B cell (primary cell): ENCODE measurements at regions not wholly inside any gene's neighbourhood (a gene's known extent, or its start where the extent isn't known, plus 50 kb on each side); places are given as distances from the start of the nearest gene placed in this dataset.

ENCODE experiments used
- ATAC-seq: fragments of 200-7000 bp; cut with Tn5 transposase; one replicate; pipeline ENCODE4 v1.10.0; 2021; ENCODE audit warnings: low read depth, mild to moderate bottlenecking, moderate number of reproducible peaks, moderate library complexity
- CTCF ChIA-PET: fragments of 350-600 bp; sonication (Branson Sonifier 250); formaldehyde crosslinking; loops from one replicate; lab custom pipeline; 2021; ENCODE audit warnings: antibody characterized with exemption, inconsistent platforms; lab: Charles Lee
- POLR2A ChIA-PET: fragments of 350-600 bp; sonication (Branson Sonifier 250); formaldehyde crosslinking; loops from one replicate; lab custom pipeline; 2021; ENCODE audit warnings: antibody characterized with exemption; lab: Charles Lee
- DNase-seq: peaks from one replicate; pipeline ENCODE4 v3.0.0; 2013
- H2AFZ ChIP-seq: 2 replicates; pipeline ENCODE4 v1.6.1; 2012; ENCODE audit warnings: mild to moderate bottlenecking, low read depth, low read length; ENCODE audit not compliant: insufficient read depth, poor library complexity, severe bottlenecking
- H3K27ac ChIP-seq, 2 donors: 1 replicate in 1 of 2; 2 replicates in 1 of 2; pipeline ENCODE4 v1.5.1; 2012 to 2013; ENCODE audit warnings: low read length in 2 of 2, mild to moderate bottlenecking in 2 of 2, moderate library complexity in 1 of 2
- H3K27me3 ChIP-seq, 4 experiments: fragments of 200-600 bp in 1 of 4; sonication (generic) in 1 of 4; replicated peaks in 1 of 4; 1 replicate in 2 of 4; 2 replicates in 2 of 4; pipeline versions ENCODE4 v1.6.1 to v1.7.0; 2013 to 2016; ENCODE audit warnings: low read length in 3 of 4, mild to moderate bottlenecking in 2 of 4, mixed read lengths in 1 of 4, moderate library complexity in 1 of 4; ENCODE audit not compliant: insufficient read depth in 4 of 4, control insufficient read depth in 3 of 4; ENCODE audit errors: control extremely low read depth in 1 of 4
- H3K36me3 ChIP-seq, 2 experiments: replicated peaks in 1 of 2; 1 replicate in 1 of 2; 2 replicates in 1 of 2; pipeline versions ENCODE4 v1.6.1 to v1.7.1; 2013; ENCODE audit warnings: low read length in 1 of 2; ENCODE audit not compliant: insufficient read depth in 2 of 2, control insufficient read depth in 1 of 2; ENCODE audit errors: control extremely low read depth in 1 of 2, extremely low read depth in 1 of 2
- H3K4me1 ChIP-seq, 2 donors: fragments of 200-600 bp in 1 of 2; sonication (generic) in 1 of 2; 1 replicate in 1 of 2; 2 replicates in 1 of 2; pipeline versions ENCODE4 v1.5.1 to v1.6.1; 2013 to 2017; ENCODE audit warnings: low read length in 2 of 2; ENCODE audit not compliant: control insufficient read depth in 2 of 2, insufficient read depth in 2 of 2
- H3K4me2 ChIP-seq: replicated peaks from 2 replicates; pipeline ENCODE3; 2012; ENCODE audit warnings: mild to moderate bottlenecking, low read depth, low read length; ENCODE audit not compliant: poor library complexity, severe bottlenecking
- H3K4me3 ChIP-seq, 5 experiments: fragments of 200-600 bp in 1 of 5; sonication (generic) in 1 of 5; 1 replicate in 3 of 5; 2 replicates in 2 of 5; pipeline versions ENCODE4 v1.5.1 to v1.7.0; 2011 to 2016; ENCODE audit warnings: low read length in 4 of 5, mild to moderate bottlenecking in 4 of 5, low read depth in 2 of 5, control low read depth in 1 of 5, moderate library complexity in 1 of 5; ENCODE audit not compliant: insufficient read depth in 1 of 5; ENCODE audit errors: control extremely low read depth in 1 of 5, extremely low read depth in 1 of 5
- H3K79me2 ChIP-seq: fragments of 200-600 bp; sonication (generic); one replicate; pipeline ENCODE4 v1.6.0; 2016; ENCODE audit warnings: low read length; ENCODE audit not compliant: control insufficient read depth, insufficient read depth
- H3K9ac ChIP-seq: fragments of 200-600 bp; sonication (generic); 2 replicates; pipeline ENCODE4 v1.6.1; 2017; ENCODE audit warnings: mild to moderate bottlenecking, low read length, moderate library complexity
- H3K9me3 ChIP-seq, 3 donors: one replicate each; pipeline versions ENCODE4 v1.6.1 to v1.7.1; 2013; ENCODE audit warnings: low read length in 2 of 3; ENCODE audit not compliant: control insufficient read depth in 2 of 3, insufficient read depth in 1 of 3; ENCODE audit errors: control extremely low read depth in 1 of 3
- H4K20me1 ChIP-seq: 2 replicates; pipeline ENCODE4 v1.6.0; 2012; ENCODE audit warnings: mild to moderate bottlenecking, low read length; ENCODE audit not compliant: insufficient read depth, control insufficient read depth, poor library complexity, severe bottlenecking
- H3K27ac Mint-ChIP-seq: one replicate; pipeline ENCODE4 v1.8.0; 2021; ENCODE audit warnings: mixed read lengths
- H3K27me3 Mint-ChIP-seq: one replicate; pipeline ENCODE4 v1.8.0; 2021; ENCODE audit warnings: mixed read lengths
- H3K4me1 Mint-ChIP-seq: one replicate; pipeline ENCODE4 v1.8.0; 2021; ENCODE audit warnings: mixed read lengths
- H3K4me3 Mint-ChIP-seq: one replicate; pipeline ENCODE4 v1.8.0; 2021; ENCODE audit warnings: mixed read lengths
- H3K9me3 Mint-ChIP-seq: one replicate; pipeline ENCODE4 v1.8.0; 2022; ENCODE audit warnings: mixed read lengths; ENCODE audit not compliant: insufficient read depth
- CTCF ChIP-seq: fragments of 200-600 bp; IDR thresholded peaks from one replicate; pipeline ENCODE4 v1.8.0; 2022; ENCODE audit warnings: antibody characterized with exemption, mild to moderate bottlenecking
- EZH2 ChIP-seq: IDR thresholded peaks from 2 replicates; pipeline ENCODE4 v1.6.1; 2012; ENCODE audit warnings: borderline replicate concordance, low read depth, mild to moderate bottlenecking, moderate library complexity, low read length; ENCODE audit not compliant: insufficient read depth, poor library complexity, severe bottlenecking
- WGBS: methylation state at CpG from one replicate; pipeline ENCODE4 v1.1.5; 2013; ENCODE audit warnings: missing lambda C conversion rate; ENCODE audit not compliant: insufficient coverage; 5-methylcytosine and 5-hydroxymethylcytosine counted together
- intact Hi-C: fragments of 100-400 bp; cut with micrococcal nuclease; formaldehyde crosslinking; loops from one replicate; pipeline ENCODE4 v1.10.0; 2022

DNA sequence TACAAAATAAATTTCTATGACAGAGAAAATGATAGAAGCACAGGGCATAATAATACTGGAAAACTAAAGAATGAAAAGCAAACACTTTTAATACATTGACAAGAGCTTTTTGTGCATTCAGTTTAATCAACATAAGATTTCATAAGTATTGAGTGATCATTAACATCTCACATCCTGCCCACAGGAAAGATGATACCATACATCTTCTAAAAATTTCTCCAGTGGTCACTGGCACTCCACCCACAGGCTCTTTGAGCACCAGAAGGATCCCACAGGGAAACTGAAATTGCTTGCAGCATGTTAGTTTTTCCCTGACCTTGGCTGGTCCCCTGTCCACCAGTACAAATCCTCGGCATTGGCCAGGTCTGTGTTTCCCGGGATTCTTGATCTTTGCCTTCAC is 186.0 kb downstream of the CEMIP2 start:
- Histone ChIP-seq H3K9me3 (no peaks in the 10 kb centered on the region), H3K4me3 (no peak overlapping the region), H3K4me2 (no peak overlapping the region), H3K4me1 (no peaks in the 10 kb centered on the region), H3K79me2 (no peaks in the 10 kb centered on the region), H3K27me3 (no peaks in the 10 kb centered on the region), H3K9ac (no peak overlapping the region), H3K36me3 (no peaks in the 10 kb centered on the region), H4K20me1 (no peaks in the 10 kb centered on the region), H3K27ac (no peak overlapping the region), H2AFZ (no peak overlapping the region)
- ChIA-PET POLR2A (interaction anchor here (0.7 kb wide), 1 partner anchor 839 kb away, joined by 5 read pairs; no protein-coding TSS in a partner anchor), CTCF (no interaction called here)
- Mint-ChIP-seq H3K9me3 (no peaks in the 10 kb centered on the region), H3K4me3 (no peak overlapping the region), H3K27ac (no peak overlapping the region), H3K4me1 (no peaks in the 10 kb centered on the region), H3K27me3 (peaks cover 9% of the 10 kb centered on the region)
- no CpG with 5 or more reads among the region's 2 CpGs for WGBS
- DNase-seq, result no peak
- ATAC-seq, result no peak
- TF ChIP-seq CTCF, result no peak
- TF ChIP-seq EZH2, result no peak
- intact Hi-C loops, result no loop called here

- TF ChIP-seq EZH2, result no peak
- no peak for TF ChIP-seq CTCF
- Mint-ChIP-seq H3K27ac (no peak overlapping the region), H3K9me3 (no peaks in the 10 kb centered on the region), H3K27me3 (peaks cover 9% of the 10 kb centered on the region), H3K4me3 (no peak overlapping the region), H3K4me1 (no peaks in the 10 kb centered on the region)
- Histone ChIP-seq H3K9ac (no peak overlapping the region), H3K4me1 (no peaks in the 10 kb centered on the region), H3K36me3 (no peaks in the 10 kb centered on the region), H3K27me3 (no peaks in the 10 kb centered on the region), H4K20me1 (no peaks in the 10 kb centered on the region), H3K79me2 (no peaks in the 10 kb centered on the region), H3K9me3 (no peaks in the 10 kb centered on the region), H3K4me2 (no peak overlapping the region), H2AFZ (no peak overlapping the region), H3K4me3 (no peak overlapping the region), H3K27ac (no peak overlapping the region)
- intact Hi-C loops, result no loop called here
- WGBS, result 100% methylated on average over 1 of the region's 2 CpGs
- ChIA-PET CTCF (no interaction called here), POLR2A (no interaction called here)
- no peak for DNase-seq
- no peak for ATAC-seq
Measured at GRCh38 chr9:71581101-71581500, 187.2 kb downstream of the CEMIP2 start.
